Mesothelial cell of epicardium (in vitro differentiated cells): ENCODE measurements at regions not wholly inside any gene's neighbourhood (a gene's known extent, or its start where the extent isn't known, plus 50 kb on each side); places are given as distances from the start of the nearest gene placed in this dataset.

Experiments
- DNase-seq, 2 experiments: peaks; one replicate each; pipeline ENCODE4 v3.0.0; 2021; ENCODE audit warnings: low spot score in 2 of 2; ENCODE audit not compliant: unreplicated experiment in 2 of 2
- H3K27ac Mint-ChIP-seq: 2 replicates; pipeline ENCODE4 v1.8.0; 2021; ENCODE audit warnings: mixed read lengths
- H3K27me3 Mint-ChIP-seq: 2 replicates; pipeline ENCODE4 v1.8.0; 2021; ENCODE audit warnings: low read depth, mixed read lengths
- H3K36me3 Mint-ChIP-seq: 2 replicates; pipeline ENCODE4 v1.8.0; 2021; ENCODE audit warnings: mixed read lengths
- H3K4me1 Mint-ChIP-seq: 2 replicates; pipeline ENCODE4 v1.8.0; 2021; ENCODE audit warnings: mixed read lengths
- H3K4me3 Mint-ChIP-seq: 2 replicates; pipeline ENCODE4 v1.8.0; 2021; ENCODE audit warnings: mild to moderate bottlenecking, moderate library complexity, mixed read lengths
- H3K9me3 Mint-ChIP-seq: 2 replicates; pipeline ENCODE4 v1.8.0; 2021; ENCODE audit warnings: mixed read lengths
- CTCF ChIP-seq: fragments of 200-600 bp; sonication (generic); IDR thresholded peaks from one replicate; pipeline ENCODE4 v1.5.0; 2021; ENCODE audit warnings: antibody characterized with exemption; ENCODE audit not compliant: unreplicated experiment

- Mint-ChIP-seq H3K36me3 (no peaks in the 10 kb centered on the region), H3K4me1 (no peaks in the 10 kb centered on the region), H3K4me3 (no peak overlapping the region), H3K27ac (no peak overlapping the region), H3K9me3 (peaks cover 37% of the 10 kb centered on the region), H3K27me3 (peaks cover 14% of the 10 kb centered on the region)
- no peak for DNase-seq
- no peak for TF ChIP-seq CTCF
Measured at GRCh38 chr12:47530050-47530449, 175.8 kb downstream of the RPAP3 start.

- Mint-ChIP-seq H3K27me3 (peaks cover 18% of the 10 kb centered on the region), H3K9me3 (peaks cover 37% of the 10 kb centered on the region), H3K4me1 (no peaks in the 10 kb centered on the region), H3K4me3 (no peak overlapping the region), H3K27ac (no peak overlapping the region), H3K36me3 (no peaks in the 10 kb centered on the region)
- TF ChIP-seq CTCF: no peak
- DNase-seq: no peak
Measured at GRCh38 chr12:47527816-47528215, 178.0 kb downstream of the RPAP3 start.

- peaks cover 51% of the 10 kb centered on the region for H3K9me3 Mint-ChIP-seq
- H3K4me3 Mint-ChIP-seq: no peak overlapping the region
- peaks cover 10% of the 10 kb centered on the region for H3K27me3 Mint-ChIP-seq
- H3K27ac Mint-ChIP-seq: no peak overlapping the region
- no peaks in the 10 kb centered on the region for H3K4me1 Mint-ChIP-seq
- no peaks in the 10 kb centered on the region for H3K36me3 Mint-ChIP-seq
- no peak for TF ChIP-seq CTCF
- no peak for DNase-seq
Measured at GRCh38 chr12:47520029-47520428, 185.8 kb downstream of the RPAP3 start.

- H3K4me3 Mint-ChIP-seq: no peak overlapping the region
- DNase-seq: no peak
- no peak overlapping the region for H3K27ac Mint-ChIP-seq
Measured at GRCh38 chr12:47517122-47517521, 188.7 kb downstream of the RPAP3 start.

GRCh38 chr12:47509398-47509851 lies 196.4 kb downstream of the RPAP3 start:
- Mint-ChIP-seq H3K9me3 (peaks cover 28% of the 10 kb centered on the region), H3K36me3 (no peaks in the 10 kb centered on the region), H3K4me1 (no peaks in the 10 kb centered on the region), H3K27ac (no peak overlapping the region), H3K4me3 (no peak overlapping the region), H3K27me3 (peaks cover 2% of the 10 kb centered on the region)
- no peak for DNase-seq
- no peak for TF ChIP-seq CTCF

More at GRCh38 chr12:47517122-47517521, 188.7 kb downstream of the RPAP3 start:
- TF ChIP-seq CTCF: no peak
- Mint-ChIP-seq H3K27me3 (no peaks in the 10 kb centered on the region), H3K9me3 (peaks cover 64% of the 10 kb centered on the region), H3K36me3 (no peaks in the 10 kb centered on the region), H3K4me1 (no peaks in the 10 kb centered on the region)

- peaks cover 2% of the 10 kb centered on the region for H3K27me3 Mint-ChIP-seq
- no peak overlapping the region for H3K27ac Mint-ChIP-seq
- peaks cover 18% of the 10 kb centered on the region for H3K9me3 Mint-ChIP-seq
- no peak overlapping the region for H3K4me3 Mint-ChIP-seq
- H3K36me3 Mint-ChIP-seq: no peaks in the 10 kb centered on the region
- no peak for DNase-seq
- TF ChIP-seq CTCF: no peak
- H3K4me1 Mint-ChIP-seq: no peaks in the 10 kb centered on the region
Measured at GRCh38 chr12:47507221-47507620, 198.6 kb downstream of the RPAP3 start.
